Suppressor macrophage treated with lipopolysaccharide for 4 hours (primary cell): ENCODE measurements at regions not wholly inside any gene's neighbourhood (a gene's known extent, or its start where the extent isn't known, plus 50 kb on each side); places are given as distances from the start of the nearest gene placed in this dataset.

ENCODE experiments used
- DNase-seq: peaks from one replicate; pipeline ENCODE4 v3.0.0-alpha.2; 2020

GRCh38 chr2:64344999-64345576 is 108.9 kb upstream of the LGALSL start:
- no peak for DNase-seq

GRCh38 chr2:64345998-64346397 is 108.0 kb upstream of the LGALSL start:
- DNase-seq = no peak

DNA sequence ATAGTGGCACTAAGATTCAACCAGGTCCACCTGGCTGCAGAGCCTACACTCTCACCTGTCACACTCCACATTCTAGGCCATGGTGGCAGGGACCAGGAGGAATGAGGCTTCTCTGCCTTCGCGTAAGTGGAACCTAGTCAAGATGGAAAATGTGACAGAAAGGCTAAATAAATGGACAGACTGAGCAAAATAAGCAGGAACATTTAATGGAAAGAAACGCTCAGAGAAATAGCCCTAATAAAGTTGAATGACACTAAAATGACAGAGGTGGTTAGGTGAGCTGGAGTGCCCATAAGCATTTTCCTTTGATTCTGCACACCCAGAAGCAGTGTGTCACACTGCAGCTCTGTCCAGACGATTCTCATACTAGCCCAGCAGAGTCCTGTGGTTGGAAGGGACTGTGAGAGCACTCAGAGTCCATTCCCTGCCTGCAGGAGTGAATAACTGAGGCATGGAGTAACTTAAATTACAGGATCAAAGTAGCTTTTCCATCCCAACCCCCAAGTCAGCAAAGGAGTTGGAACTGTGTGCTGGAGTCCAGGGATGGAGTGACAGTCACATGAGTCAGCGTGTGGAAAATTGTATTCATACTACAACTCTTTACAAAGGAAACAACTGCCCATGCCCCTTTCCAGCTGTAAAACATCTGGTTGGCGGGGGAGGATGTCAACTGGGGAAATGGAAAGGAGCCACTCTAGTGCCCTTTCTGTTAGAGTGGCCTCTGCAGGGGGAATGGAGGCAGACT is 105.4 kb upstream of the LGALSL start:
- no peak for DNase-seq

- DNase-seq = no peak
Measured at GRCh38 chr2:64349131-64349530, 104.8 kb upstream of the LGALSL start.

GRCh38 chr2:64350996-64351395 is 103.0 kb upstream of the LGALSL start:
- no peak for DNase-seq

DNA sequence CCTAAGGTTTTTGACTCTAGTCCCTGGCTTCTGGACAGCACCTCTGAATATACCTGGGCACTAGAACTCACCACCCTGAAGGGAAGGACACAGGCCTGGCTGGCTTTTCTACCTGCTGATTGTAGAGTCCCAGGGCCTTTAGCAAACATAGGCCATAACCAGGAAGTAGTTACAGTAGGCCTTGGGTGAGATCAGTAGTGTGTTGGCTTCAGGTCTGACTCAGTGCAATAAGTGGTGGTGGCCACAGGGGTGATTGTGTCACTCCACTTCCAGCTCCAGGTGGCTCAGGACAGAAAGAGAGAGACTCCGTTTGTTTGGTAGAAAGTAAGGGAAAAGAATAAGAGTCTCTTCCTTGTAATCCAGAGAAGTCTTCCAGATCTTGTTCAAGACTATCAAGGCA is 101.7 kb upstream of the LGALSL start:
- DNase-seq = no peak

DNA sequence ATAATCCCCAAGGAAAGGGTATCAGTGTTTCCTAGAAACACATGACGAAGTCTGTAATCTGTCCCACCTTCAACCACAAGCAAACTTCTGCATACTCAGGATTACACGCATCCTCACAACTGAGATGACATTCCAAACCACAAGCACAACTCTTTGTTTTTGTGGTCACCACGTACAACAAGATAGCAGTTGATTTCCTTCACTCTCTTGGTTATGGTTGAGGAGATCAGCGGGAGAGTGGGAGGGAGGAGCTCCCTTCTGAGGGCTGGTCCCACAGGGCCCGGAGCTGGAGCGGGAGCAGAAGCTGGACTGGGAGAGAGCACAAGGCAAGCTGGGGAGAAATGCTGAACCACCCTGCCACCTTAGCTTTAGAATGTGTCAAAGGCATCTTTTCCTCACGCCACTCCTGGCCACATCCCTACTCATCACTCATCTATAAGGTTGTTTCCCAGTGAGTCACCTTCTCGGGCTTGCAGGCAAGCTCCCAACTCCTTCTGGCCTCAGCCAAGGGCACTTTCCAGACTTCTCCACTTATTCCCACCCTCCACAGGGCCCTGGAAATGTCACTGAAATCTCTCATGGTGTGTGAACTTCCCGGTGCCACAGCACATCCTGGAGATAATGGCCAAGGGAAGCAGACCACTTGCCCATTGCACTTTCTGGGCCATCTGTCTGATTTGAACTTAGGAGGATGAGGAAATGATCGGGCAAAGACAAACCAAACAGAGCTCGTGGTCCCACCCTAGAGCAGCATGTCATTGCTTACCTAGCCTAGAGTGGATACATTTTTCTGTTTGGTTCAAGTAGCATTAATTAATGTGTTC is 98.9 kb upstream of the LGALSL start:
- no peak for DNase-seq

- no peak for DNase-seq
Measured at GRCh38 chr2:64356906-64357305, 97.1 kb upstream of the LGALSL start.

- no peak for DNase-seq
Measured at GRCh38 chr2:64359171-64359891, 94.6 kb upstream of the LGALSL start.

DNA sequence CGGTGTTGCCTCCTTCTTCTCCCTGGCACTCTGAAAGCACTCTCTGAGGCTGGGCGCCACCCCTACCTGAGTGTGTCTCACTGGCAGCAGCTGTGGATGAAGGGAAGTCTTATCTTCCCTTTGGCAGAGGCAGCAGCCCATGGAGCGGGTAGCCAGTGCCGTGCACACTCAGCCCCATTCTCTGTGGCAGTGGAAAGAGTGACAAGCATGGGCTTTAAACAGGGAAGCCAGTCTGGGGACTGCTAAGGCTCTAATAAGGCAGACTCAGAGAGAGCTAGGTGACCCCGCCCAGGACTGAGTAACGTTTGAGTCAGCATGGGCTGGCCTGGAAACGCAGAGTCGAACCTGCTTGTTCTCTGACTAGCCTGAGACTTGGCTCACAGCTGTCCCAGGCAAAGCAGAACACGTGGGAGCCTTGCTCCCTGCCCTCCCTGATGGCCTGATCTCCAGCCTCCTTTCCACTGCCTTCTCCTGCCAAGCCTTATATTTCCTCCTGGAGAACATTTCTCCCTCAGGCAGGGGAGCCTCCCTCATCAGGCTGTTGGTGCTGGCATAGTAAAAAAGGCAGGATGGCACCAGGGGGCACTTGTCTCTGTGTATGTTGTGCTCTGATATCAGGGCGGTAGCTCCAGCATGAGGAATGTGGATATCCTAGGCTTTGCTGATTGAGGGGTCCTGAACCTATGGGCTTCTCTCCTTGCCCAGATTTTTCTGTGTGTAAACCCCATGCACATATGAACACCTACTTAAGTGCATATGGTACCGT is 93.9 kb upstream of the LGALSL start:
- peak; percentile 86 for DNase-seq

DNA sequence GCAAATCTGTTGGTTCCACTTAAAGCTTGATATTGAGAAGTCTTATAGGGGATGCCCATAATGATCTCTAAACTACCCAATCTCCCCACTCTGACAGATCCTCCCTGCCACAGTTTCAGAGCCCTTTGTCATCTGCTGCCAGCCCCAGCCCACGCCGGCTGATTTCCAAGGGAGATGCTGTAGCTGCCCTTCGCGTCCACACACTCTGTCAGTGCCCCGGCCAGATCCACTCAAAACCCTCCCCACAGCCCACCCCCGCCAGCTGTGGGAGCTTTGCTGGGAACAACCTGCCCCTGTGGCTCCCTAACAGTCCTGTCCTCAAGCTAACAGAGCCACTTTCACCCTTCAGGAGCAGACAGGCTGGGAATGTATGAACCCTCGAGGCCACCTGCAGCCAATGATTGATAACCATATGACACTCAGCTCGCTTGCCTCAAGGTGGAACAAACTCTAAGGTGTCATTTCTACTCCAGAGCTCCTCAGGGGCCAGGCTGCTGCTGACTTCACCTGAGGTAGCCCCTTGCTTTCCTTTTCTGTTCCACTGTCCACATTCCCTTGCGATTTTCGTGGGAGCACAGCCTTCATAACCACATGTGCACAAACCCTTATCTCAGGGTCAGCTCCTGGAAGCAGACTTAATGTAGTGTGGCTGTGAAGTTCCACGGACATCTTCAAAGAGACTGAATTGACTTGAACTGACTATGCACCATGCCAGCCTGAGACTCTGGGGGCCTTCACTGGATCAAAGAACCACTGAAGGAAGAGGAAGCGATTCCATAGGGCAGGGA is 92.6 kb upstream of the LGALSL start:
- no peak for DNase-seq

DNA sequence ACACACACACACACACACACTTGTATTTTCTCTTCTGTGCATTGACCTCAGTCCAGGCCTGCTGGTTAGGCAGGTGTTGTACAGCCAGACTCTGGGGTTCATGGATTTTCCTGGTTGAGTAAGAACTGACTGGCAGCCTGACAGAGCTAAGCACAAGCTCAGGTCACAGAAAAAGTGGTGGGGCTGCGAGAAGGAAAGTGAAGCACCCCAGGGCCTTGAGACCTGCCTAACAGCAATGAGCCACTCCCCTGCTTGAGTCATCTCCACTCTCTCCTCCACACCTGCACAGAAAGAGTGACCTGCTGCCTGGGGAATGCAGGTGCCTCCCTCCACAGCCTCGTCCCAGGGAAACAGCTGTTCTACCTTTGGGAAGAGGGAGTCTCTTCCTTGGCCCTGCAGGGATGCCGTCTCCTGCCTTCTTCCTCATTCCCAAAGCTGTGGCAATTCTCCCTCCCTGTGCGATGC is 91.4 kb upstream of the LGALSL start:
- DNase-seq = no peak

DNA sequence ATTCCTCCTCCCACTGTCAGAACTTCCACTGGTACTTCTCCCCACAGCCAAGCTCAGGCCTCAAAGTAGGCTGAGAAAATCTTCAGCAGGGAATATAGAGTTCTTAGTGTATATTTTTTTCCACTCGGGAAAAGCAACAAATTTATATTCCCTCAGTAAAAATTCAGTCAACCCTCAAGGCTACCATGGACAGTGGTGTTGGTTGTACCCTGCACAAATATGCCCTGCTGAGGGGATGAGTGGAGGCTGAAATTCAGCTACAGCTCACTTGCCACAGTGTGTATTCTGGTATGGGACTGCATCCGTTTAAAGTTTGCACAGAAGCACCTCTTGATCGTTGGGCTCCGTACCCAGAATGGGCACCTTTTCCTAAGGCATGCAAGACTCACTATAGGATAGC is 90.8 kb upstream of the LGALSL start:
- no peak for DNase-seq

DNA sequence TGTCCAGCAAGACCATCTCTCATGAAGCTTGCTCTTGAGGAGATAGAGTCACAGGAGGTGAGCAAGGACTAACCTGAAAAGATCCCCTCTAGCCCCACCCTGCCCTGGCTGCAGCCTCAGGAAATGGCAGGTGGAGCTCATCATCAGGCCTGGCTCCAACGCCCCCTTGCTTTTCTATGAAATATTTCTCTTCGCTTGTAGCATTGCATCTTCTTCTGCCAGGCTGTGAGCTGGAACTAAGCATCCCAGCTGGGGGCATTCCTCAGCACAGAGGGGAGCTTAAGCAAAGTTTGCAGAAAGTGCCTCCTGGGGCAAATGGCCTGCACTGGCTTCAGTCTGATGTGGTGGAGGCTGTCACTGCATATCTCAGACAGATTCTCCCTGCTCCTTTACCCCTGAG is 90.1 kb upstream of the LGALSL start:
- DNase-seq = no peak

- no peak for DNase-seq
Measured at GRCh38 chr2:64367444-64368232, 86.3 kb upstream of the LGALSL start.

GRCh38 chr2:64369706-64370105 is 84.3 kb upstream of the LGALSL start:
- no peak for DNase-seq

- DNase-seq = no peak
Measured at GRCh38 chr2:64371727-64372126, 82.2 kb upstream of the LGALSL start.

DNA sequence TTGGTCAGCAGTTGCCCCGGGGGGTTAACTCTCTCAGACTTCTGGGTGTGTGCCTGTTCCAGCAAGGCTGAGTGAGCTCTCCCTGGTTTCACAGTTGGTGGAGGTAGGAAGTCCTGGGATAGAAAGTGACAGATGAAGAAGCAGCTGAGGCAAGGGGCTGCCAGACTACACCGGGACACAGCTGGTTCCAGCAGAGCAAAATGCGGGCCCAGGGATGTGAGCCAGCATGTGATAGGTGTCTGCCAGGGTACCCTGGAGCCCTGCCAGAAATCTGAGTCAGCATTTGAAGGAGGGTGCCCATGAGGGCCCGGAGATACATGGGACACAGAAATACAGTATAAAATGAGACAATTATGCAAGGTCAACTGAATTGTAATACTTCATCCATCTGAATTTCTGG is 79.3 kb upstream of the LGALSL start:
- no peak for DNase-seq

- DNase-seq = no peak
Measured at GRCh38 chr2:64376926-64377325, 77.0 kb upstream of the LGALSL start.

DNA sequence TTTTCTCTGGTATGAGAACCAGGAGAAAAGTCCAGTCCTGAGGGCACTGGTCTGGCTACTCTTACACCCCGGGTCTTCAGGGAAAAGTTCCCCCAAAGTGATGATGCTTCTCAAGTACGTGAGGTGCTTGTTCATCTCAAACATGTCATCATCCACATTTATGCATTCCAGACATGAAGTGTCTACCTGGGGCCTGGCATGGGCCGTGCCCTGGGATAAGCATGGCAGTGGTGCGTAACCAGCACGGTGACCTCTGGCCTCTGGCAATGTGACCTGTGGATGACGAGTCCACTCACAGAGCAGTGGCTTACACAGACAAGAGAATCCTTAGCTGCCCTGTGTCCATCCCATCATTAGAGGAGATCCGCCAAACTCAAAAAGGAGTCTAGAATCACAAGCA is 74.8 kb upstream of the LGALSL start:
- no peak for DNase-seq
